Skin epidermis (tissue), 12 donors: ENCODE measurements at regions not wholly inside any gene's neighbourhood (a gene's known extent, or its start where the extent isn't known, plus 50 kb on each side); places are given as distances from the start of the nearest gene placed in this dataset.

ENCODE experiments used
- H3K27ac ChIP-seq, 21 experiments: fragments of 200-600 bp; sonication (generic) in 11 of 21; one replicate each; pipeline ENCODE4 v1.5.0; 2020; ENCODE audit warnings: mild to moderate bottlenecking in 3 of 21, inconsistent platforms in 2 of 21, moderate library complexity in 2 of 21
- H3K4me3 ChIP-seq, 7 experiments: fragments of 200-600 bp; sonication (generic) in 2 of 7; one replicate each; pipeline ENCODE4 v1.5.0; 2020; ENCODE audit warnings: inconsistent platforms in 2 of 7, mild to moderate bottlenecking in 2 of 7, moderate library complexity in 1 of 7

- Histone ChIP-seq H3K27ac (no peak overlapping the region), H3K4me3 (no peak overlapping the region)
These were observed 326.8 kb downstream of the DYSF start for GRCh38 chr2:71780162-71780561.

- Histone ChIP-seq H3K27ac (no peak overlapping the region), H3K4me3 (no peak overlapping the region)
These were observed 326.4 kb downstream of the DYSF start for GRCh38 chr2:71779774-71780105.

GRCh38 chr2:71778936-71779773, 325.8 kb downstream of the DYSF start:
- H3K4me3 ChIP-seq, result no peak overlapping the region
- H3K27ac ChIP-seq, result no peak overlapping the region

GRCh38 chr2:71778514-71778913, 325.2 kb downstream of the DYSF start:
- H3K4me3 ChIP-seq, result no peak overlapping the region
- no peak overlapping the region for H3K27ac ChIP-seq

- H3K27ac ChIP-seq, result no peak overlapping the region
- H3K4me3 ChIP-seq, result no peak overlapping the region
These were observed 324.6 kb downstream of the DYSF start for GRCh38 chr2:71777946-71778345.

GRCh38 chr2:71776227-71776626, 322.9 kb downstream of the DYSF start:
- Histone ChIP-seq H3K4me3 (no peak overlapping the region), H3K27ac (no peak overlapping the region)

GRCh38 chr2:71773218-71773617, 319.9 kb downstream of the DYSF start:
- H3K4me3 ChIP-seq, result no peak overlapping the region
- no peak overlapping the region for H3K27ac ChIP-seq

GRCh38 chr2:71772510-71773172, 319.3 kb downstream of the DYSF start:
- H3K4me3 ChIP-seq, result no peak overlapping the region
- H3K27ac ChIP-seq, result no peak overlapping the region

- H3K4me3 ChIP-seq, result no peak overlapping the region
- H3K27ac ChIP-seq, result no peak overlapping the region
These were observed 314.3 kb downstream of the DYSF start for GRCh38 chr2:71767663-71768062.

- H3K27ac ChIP-seq, result no peak overlapping the region
- no peak overlapping the region for H3K4me3 ChIP-seq
These were observed 305.7 kb downstream of the DYSF start for GRCh38 chr2:71759060-71759459.

GRCh38 chr2:71757351-71757750, 304.0 kb downstream of the DYSF start:
- H3K27ac ChIP-seq, result no peak overlapping the region
- H3K4me3 ChIP-seq, result no peak overlapping the region

GRCh38 chr2:71756280-71756906, 303.0 kb downstream of the DYSF start:
- Histone ChIP-seq H3K27ac (peak overlapping the region in 1 of 21 experiments; percentile 22), H3K4me3 (no peak overlapping the region)

GRCh38 chr2:71751590-71751989, 298.2 kb downstream of the DYSF start:
- H3K4me3 ChIP-seq, result no peak overlapping the region
- no peak overlapping the region for H3K27ac ChIP-seq

- no peak overlapping the region for H3K4me3 ChIP-seq
- peak overlapping the region in 1 of 21 experiments; percentile 4 for H3K27ac ChIP-seq
These were observed 296.3 kb downstream of the DYSF start for GRCh38 chr2:71749671-71750101.

- Histone ChIP-seq H3K27ac (peak overlapping the region in 3 of 21 experiments; percentile 0 to 66 (median 5)), H3K4me3 (no peak overlapping the region)
These were observed 294.9 kb downstream of the DYSF start for GRCh38 chr2:71748227-71748626.

GRCh38 chr2:71747559-71747958, 294.2 kb downstream of the DYSF start:
- Histone ChIP-seq H3K4me3 (no peak overlapping the region), H3K27ac (peak overlapping the region in 16 of 21 experiments; percentile 0 to 79 (median 52))

GRCh38 chr2:71746946-71747501, 293.7 kb downstream of the DYSF start:
- Histone ChIP-seq H3K27ac (peak overlapping the region in 16 of 21 experiments; percentile 7 to 79 (median 52)), H3K4me3 (no peak overlapping the region)

GRCh38 chr2:71744781-71745180, 291.4 kb downstream of the DYSF start:
- Histone ChIP-seq H3K4me3 (no peak overlapping the region), H3K27ac (no peak overlapping the region)

- Histone ChIP-seq H3K27ac (no peak overlapping the region), H3K4me3 (no peak overlapping the region)
These were observed 290.8 kb downstream of the DYSF start for GRCh38 chr2:71743995-71744675.
